ENCODE measurements at regions not wholly inside any gene's neighbourhood (a gene's known extent, or its start where the extent isn't known, plus 50 kb on each side); places are given as distances from the start of the nearest gene placed in this dataset.

GRCh38 chr2:128401680-128402079, 83.0 kb upstream of the HS6ST1 start:
- TF ChIP-seq POLR2AphosphoS5 (IDR thresholded peaks at IDR 0.05), result no peak
- no peak for TF ChIP-seq CTCF (IDR thresholded peaks at IDR 0.05)
- no peak for TF ChIP-seq POLR2A (IDR thresholded peaks at IDR 0.05)

Measured in gastroesophageal sphincter (tissue), 3 donors.